IMR-90 (cell line): ENCODE measurements at regions not wholly inside any gene's neighbourhood (a gene's known extent, or its start where the extent isn't known, plus 50 kb on each side); places are given as distances from the start of the nearest gene placed in this dataset.

Source experiments
- ATAC-seq: fragments of 200-7000 bp; cut with Tn5 transposase; 2 replicates; pipeline ENCODE4 v1.9.1; 2020; ENCODE audit warnings: low read depth, mild to moderate bottlenecking, moderate library complexity
- BruUV-seq: library from RNA; stranded (reverse); fragments of 400-500 nt; replicated peaks from 2 replicates; lab custom pipeline; 2021; lab: Mats Ljungman, UMichigan
- CTCF ChIA-PET: fragments of 300-600 bp; formaldehyde crosslinking; extraction: SDS; loops from one replicate; lab custom pipeline; 2021; ENCODE audit warnings: antibody characterized with exemption; lab: Yijun Ruan, JAX
- POLR2A ChIA-PET: fragments of 300-600 bp; sonication (Branson Sonifier 250); formaldehyde crosslinking; loops from one replicate; lab custom pipeline; 2022; ENCODE audit warnings: antibody characterized with exemption; ENCODE audit not compliant: unreplicated experiment; lab: Charles Lee
- DNase-seq: peaks from one replicate; pipeline ENCODE4 v3.0.0; 2013
- H2AFZ ChIP-seq: replicated peaks from 2 replicates; pipeline ENCODE3; 2013; ENCODE audit warnings: low read length, mild to moderate bottlenecking; ENCODE audit not compliant: poor library complexity
- H2AK5ac ChIP-seq: 2 replicates; pipeline ENCODE4 v1.6.1; 2013; ENCODE audit warnings: low read depth, low read length, inconsistent platforms
- H2AK9ac ChIP-seq: replicated peaks from 2 replicates; pipeline ENCODE3; 2013; ENCODE audit warnings: mild to moderate bottlenecking, low read depth, low read length, moderate library complexity; ENCODE audit not compliant: poor library complexity
- H2BK120ac ChIP-seq: 2 replicates; pipeline ENCODE4 v1.6.1; 2013; ENCODE audit warnings: low read depth, low read length, inconsistent platforms
- H2BK15ac ChIP-seq: 3 replicates; pipeline ENCODE4 v1.6.1; 2013; ENCODE audit warnings: low read depth, low read length, inconsistent platforms
- H2BK20ac ChIP-seq: 2 replicates; pipeline ENCODE4 v1.6.1; 2013; ENCODE audit warnings: low read depth, mild to moderate bottlenecking, inconsistent platforms, low read length, moderate library complexity
- H2BK5ac ChIP-seq: 2 replicates; pipeline ENCODE4 v1.6.1; 2013; ENCODE audit warnings: mild to moderate bottlenecking, low read depth, low read length, inconsistent platforms; ENCODE audit not compliant: poor library complexity, severe bottlenecking
- H3K14ac ChIP-seq: replicated peaks from 2 replicates; pipeline ENCODE4 v1.6.1; 2013; ENCODE audit warnings: low read depth, low read length, inconsistent platforms
- H3K18ac ChIP-seq: 2 replicates; pipeline ENCODE4 v1.6.1; 2013; ENCODE audit warnings: low read depth, low read length, control low read depth
- H3K23ac ChIP-seq: 2 replicates; pipeline ENCODE4 v1.6.1; 2013; ENCODE audit warnings: low read depth, low read length, inconsistent platforms
- H3K27ac ChIP-seq: 2 replicates; pipeline ENCODE4 v1.5.1; 2013; ENCODE audit warnings: mild to moderate bottlenecking, control low read depth, low read length; ENCODE audit not compliant: insufficient read depth
- H3K27me3 ChIP-seq: 2 replicates; pipeline ENCODE4 v1.6.1; 2013; ENCODE audit warnings: low read length; ENCODE audit not compliant: control insufficient read depth, insufficient read depth
- H3K36me3 ChIP-seq: 2 replicates; pipeline ENCODE4 v1.6.1; 2013; ENCODE audit warnings: low read length, mixed read lengths; ENCODE audit not compliant: control insufficient read depth, insufficient read depth
- H3K4ac ChIP-seq: 2 replicates; pipeline ENCODE4 v1.6.1; 2013; ENCODE audit warnings: low read depth, low read length, inconsistent platforms
- H3K4me1 ChIP-seq: 2 replicates; pipeline ENCODE4 v1.6.1; 2013; ENCODE audit warnings: low read length, mixed read lengths; ENCODE audit not compliant: control insufficient read depth, insufficient read depth
- H3K4me2 ChIP-seq: 2 replicates; pipeline ENCODE4 v1.6.1; 2013; ENCODE audit warnings: low read depth, mild to moderate bottlenecking, control low read depth, low read length, moderate library complexity
- H3K4me3 ChIP-seq: 2 replicates; pipeline ENCODE4 v1.5.1; 2013; ENCODE audit warnings: low read depth, mild to moderate bottlenecking, control low read depth, low read length, moderate library complexity; ENCODE audit not compliant: insufficient read depth
- H3K56ac ChIP-seq: 2 replicates; pipeline ENCODE4 v1.6.1; 2013; ENCODE audit warnings: low read length, inconsistent platforms; ENCODE audit not compliant: insufficient read depth; ENCODE audit errors: extremely low read depth
- H3K79me1 ChIP-seq, 2 experiments: 2 replicates each; pipeline ENCODE4 v1.6.1; 2013; ENCODE audit warnings: low read length in 2 of 2, inconsistent platforms in 1 of 2, low read depth in 1 of 2
- H3K9ac ChIP-seq: 2 replicates; pipeline ENCODE4 v1.6.1; 2013; ENCODE audit warnings: low read depth, low read length, control low read depth
- H3K9me1 ChIP-seq: 2 replicates; pipeline ENCODE4 v1.6.1; 2013; ENCODE audit warnings: low read length, inconsistent platforms; ENCODE audit not compliant: insufficient read depth
- H3K9me3 ChIP-seq: 2 replicates; pipeline ENCODE4 v1.6.1; 2013; ENCODE audit warnings: low read length; ENCODE audit not compliant: control insufficient read depth, insufficient read depth
- H4K20me1 ChIP-seq: 2 replicates; pipeline ENCODE4 v1.6.1; 2013; ENCODE audit warnings: low read length, inconsistent platforms; ENCODE audit not compliant: insufficient read depth
- H4K5ac ChIP-seq: 2 replicates; pipeline ENCODE4 v1.6.1; 2013; ENCODE audit warnings: mild to moderate bottlenecking, low read depth, low read length, control low read depth
- H4K8ac ChIP-seq, 2 experiments: 2 replicates each; pipeline ENCODE4 v1.6.1; 2013; ENCODE audit warnings: low read depth in 2 of 2, low read length in 2 of 2, control low read depth in 1 of 2, inconsistent platforms in 1 of 2
- H4K91ac ChIP-seq: 2 replicates; pipeline ENCODE4 v1.6.1; 2013; ENCODE audit warnings: low read depth, low read length, inconsistent platforms; ENCODE audit not compliant: insufficient read depth
- FOS ChIP-seq: fragments of 150-350 bp; IDR thresholded peaks from 2 replicates; pipeline ENCODE4 v1.6.1; 2016; ENCODE audit warnings: low read depth, low read length
- MAFK ChIP-seq: IDR thresholded peaks from 2 replicates; pipeline ENCODE4 v1.6.1; 2012; ENCODE audit warnings: low read depth, low read length, improper control_type of control experiment
- POLR2A ChIP-seq: IDR thresholded peaks from 2 replicates; pipeline ENCODE4 v1.6.1; 2012; ENCODE audit warnings: mild to moderate bottlenecking, low read depth, low read length
- RFX5 ChIP-seq: IDR thresholded peaks from 2 replicates; pipeline ENCODE4 v1.8.0; 2012; ENCODE audit warnings: low read depth, mild to moderate bottlenecking, low read length, moderate library complexity
- WGBS, 2 experiments: methylation state at CpG; one replicate each; pipeline versions ENCODE4 v1.1.5 to v1.1.7; 2013; ENCODE audit warnings: missing lambda C conversion rate in 2 of 2; ENCODE audit not compliant: insufficient read length in 1 of 2; ENCODE audit errors: extremely low coverage in 2 of 2; 5-methylcytosine and 5-hydroxymethylcytosine counted together
- dilution Hi-C: fragments of 300-500 bp; cut with HindIII; formaldehyde crosslinking; loops from one replicate; pipeline ENCODE4 v1.14.3; 2018; ENCODE audit warnings: low sequenced_read_pairs; ENCODE audit not compliant: unreplicated experiment
- in situ Hi-C: fragments of 300-500 bp; cut with MboI; formaldehyde crosslinking; loops from 3 replicates; pipeline ENCODE4 v1.14.3; 2019; ENCODE audit warnings: low sequenced_read_pairs, inconsistent platforms, mixed read lengths
- intact Hi-C: fragments of 100-400 bp; cut with micrococcal nuclease; formaldehyde crosslinking; loops from 2 replicates; pipeline ENCODE4 v1.10.0; 2022

- no peak for ATAC-seq
- Histone ChIP-seq H3K9ac (no peak overlapping the region), H3K79me1 (no peaks in the 10 kb centered on the region), H4K8ac (no peak overlapping the region), H3K4me3 (no peak overlapping the region), H2BK20ac (no peak overlapping the region), H3K18ac (no peak overlapping the region), H2BK5ac (no peak overlapping the region), H2AK5ac (peak overlapping the region; percentile 18; the same call in 1 of the 2 replicates), H3K14ac (no peak overlapping the region), H3K9me1 (no peaks in the 10 kb centered on the region), H3K23ac (no peak overlapping the region), H2AK9ac (no peak overlapping the region), H2BK15ac (no peak overlapping the region), H4K20me1 (no peaks in the 10 kb centered on the region), H3K4me2 (no peak overlapping the region), H3K4ac (no peak overlapping the region), H3K9me3 (no peaks in the 10 kb centered on the region), H4K91ac (no peak overlapping the region), H2BK120ac (peak overlapping the region; percentile 16; the same call in 1 of the 2 replicates), H3K56ac (no peak overlapping the region), H2AFZ (peak overlapping the region; percentile 36), H4K5ac (no peak overlapping the region), H3K36me3 (no peaks in the 10 kb centered on the region), H3K27ac (no peak overlapping the region), H3K27me3 (peaks cover 13% of the 10 kb centered on the region), H3K4me1 (no peaks in the 10 kb centered on the region)
- DNase-seq = no peak
- intact Hi-C loops (no loop called here), dilution Hi-C loops (no loop called here), in situ Hi-C loops (no loop called here)
- ChIA-PET POLR2A (no interaction called here), CTCF (no interaction called here)
- no peak for TF ChIP-seq MAFK
- TF ChIP-seq FOS = no peak
- TF ChIP-seq RFX5 = no peak
- TF ChIP-seq POLR2A = no peak
- WGBS, 2 experiments = 40% methylated on average over 1 of the region's 4 CpGs; no CpG with 5 or more reads in 1 of the 2 experiments
- no TSS peak for BruUV-seq
Measured at GRCh38 chr2:30096451-30096850, 50.4 kb upstream of the YPEL5 start.
